COLO668 (cell line): ENCODE measurements at regions not wholly inside any gene's neighbourhood (a gene's known extent, or its start where the extent isn't known, plus 50 kb on each side); places are given as distances from the start of the nearest gene placed in this dataset.
"Not testable (repeated sequence)": the region's sequence is repeated elsewhere in the genome, so short reads cannot be mapped to it uniquely, and the experiment has no call there.

Experiments used
- DNase-seq: peaks from one replicate; lab custom pipeline; 2025; ENCODE audit not compliant: unreplicated experiment; lab: John Stamatoyannopoulos, UW

- DNase-seq = no peak
Measured at GRCh38 chr14:96683562-96684289, 113.5 kb upstream of the VRK1 start.

DNA sequence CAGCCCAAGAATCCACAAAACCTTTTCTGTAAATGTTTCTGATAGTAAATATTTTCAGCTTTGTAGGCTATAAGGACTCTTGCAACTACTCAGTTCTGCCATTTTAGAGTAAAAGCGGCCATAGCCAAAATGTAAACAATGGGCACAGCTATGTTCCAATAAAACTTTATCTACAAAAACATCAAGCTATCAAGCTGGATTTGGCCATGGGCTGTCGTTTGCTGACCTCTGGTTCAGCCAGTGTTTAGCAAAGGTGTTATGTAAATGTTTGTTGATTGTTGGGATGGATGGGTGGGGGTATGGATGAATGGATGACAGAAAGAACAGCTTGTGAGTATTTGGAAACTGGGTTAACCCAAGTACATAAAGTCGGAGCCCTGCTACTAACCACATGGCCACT, 111.1 kb upstream of the VRK1 start:
- DNase-seq = no peak

DNA sequence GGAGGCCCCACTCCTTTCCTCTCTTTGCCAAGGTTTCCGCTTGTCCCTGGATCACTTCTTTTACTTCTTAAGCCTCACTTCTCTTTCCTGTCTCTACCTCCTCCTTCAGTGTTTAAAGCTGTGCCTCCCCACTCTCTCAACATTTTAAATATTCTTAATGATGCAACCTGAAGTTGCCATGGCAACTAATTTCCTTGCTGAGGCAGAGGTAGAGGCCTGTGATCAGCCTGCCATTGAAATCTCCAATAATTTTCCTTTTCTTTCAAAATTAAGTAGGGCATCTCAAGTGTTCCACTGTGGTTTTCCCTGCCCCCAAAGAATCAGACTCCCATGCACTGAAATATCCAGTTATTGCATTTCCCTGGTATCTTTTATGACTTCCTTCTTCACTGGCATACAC, 108.6 kb upstream of the VRK1 start:
- no peak for DNase-seq

GRCh38 chr14:96690713-96691383, 106.3 kb upstream of the VRK1 start:
- no peak for DNase-seq

DNA sequence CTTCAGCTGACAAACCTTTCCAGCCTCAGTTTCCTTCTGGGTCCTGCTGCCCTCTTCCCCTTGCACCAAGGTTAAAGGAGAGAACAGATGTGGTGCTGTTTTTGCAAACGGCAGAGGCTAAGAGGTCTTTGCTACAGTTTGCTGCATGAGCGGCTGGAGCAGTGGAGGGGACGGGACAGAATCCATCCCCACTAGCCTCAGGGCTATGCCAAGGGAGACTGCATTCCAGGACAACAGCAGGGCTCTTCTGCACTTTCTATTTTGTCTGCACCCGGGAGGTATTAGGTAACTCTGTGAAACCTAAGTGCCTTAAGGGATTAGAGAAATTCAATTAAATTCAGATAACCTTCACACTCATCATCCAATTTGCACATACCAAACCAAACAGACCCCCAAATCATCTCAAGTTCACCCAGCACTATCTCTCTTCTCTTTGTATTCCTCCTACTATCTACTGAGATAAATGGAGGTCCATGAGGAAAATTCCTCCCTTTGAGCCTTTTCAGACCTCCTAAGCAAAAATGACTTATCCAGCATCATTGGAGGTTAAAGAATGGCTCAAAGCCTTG, 103.8 kb upstream of the VRK1 start:
- DNase-seq = no peak

GRCh38 chr14:96693987-96694386, 103.2 kb upstream of the VRK1 start:
- no peak for DNase-seq

GRCh38 chr14:96698960-96699539, 98.1 kb upstream of the VRK1 start:
- DNase-seq = no peak

- no peak for DNase-seq
Measured at GRCh38 chr14:96699666-96700065, 97.5 kb upstream of the VRK1 start.

DNA sequence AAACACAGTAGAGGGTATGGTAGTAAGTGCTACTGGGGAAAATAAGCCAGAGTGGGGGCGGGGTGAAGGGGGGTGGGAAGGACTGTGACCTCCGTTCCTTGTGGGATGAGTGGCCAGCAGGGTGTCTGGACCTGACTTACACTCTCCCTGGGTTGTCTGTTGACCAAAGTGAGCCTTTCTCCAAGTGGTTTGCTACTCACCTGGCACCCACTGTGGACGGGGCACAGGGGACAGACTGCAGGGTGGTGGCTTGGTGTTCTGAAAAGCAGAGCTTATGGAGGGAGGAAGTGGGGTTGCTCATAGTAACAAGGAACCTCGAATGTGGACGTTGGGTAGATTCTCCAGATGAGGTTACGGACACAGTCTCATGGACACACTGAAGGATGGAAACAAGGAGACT, 94.4 kb upstream of the VRK1 start:
- DNase-seq = no peak

GRCh38 chr14:96705422-96706092, 91.6 kb upstream of the VRK1 start:
- DNase-seq = no peak

GRCh38 chr14:96706893-96707292, 90.3 kb upstream of the VRK1 start:
- DNase-seq = no peak

DNA sequence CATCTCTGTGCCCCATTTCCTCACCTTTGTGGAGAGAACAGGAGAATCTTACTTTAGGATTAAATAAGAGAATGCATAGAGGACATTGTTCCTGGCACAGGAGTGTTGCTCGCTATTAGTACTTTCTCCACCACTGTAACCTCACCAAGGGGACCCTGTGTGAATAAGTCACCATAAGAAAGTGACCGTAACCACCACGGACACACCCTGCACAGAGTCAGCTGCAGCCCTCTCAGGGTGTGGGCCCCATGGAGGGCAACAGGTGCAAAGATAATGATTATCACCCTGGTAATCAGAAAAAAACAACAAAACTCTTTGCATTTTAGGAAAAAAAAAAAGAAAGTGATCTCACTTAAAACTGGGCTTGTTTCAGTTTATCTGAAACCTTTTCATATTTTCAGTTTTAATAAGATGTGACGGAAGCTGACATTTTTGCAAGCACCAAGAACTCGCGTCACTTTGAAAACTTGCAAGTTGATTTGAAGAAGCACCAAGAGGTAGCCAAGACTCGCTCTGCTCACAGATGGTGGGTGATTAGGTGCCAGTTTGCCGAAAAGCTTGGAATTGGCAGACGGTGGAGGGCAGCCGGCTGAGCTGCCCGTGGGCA, 87.0 kb upstream of the VRK1 start:
- no peak for DNase-seq

- DNase-seq = no peak
Measured at GRCh38 chr14:96711559-96712267, 85.5 kb upstream of the VRK1 start.

- DNase-seq = no peak
Measured at GRCh38 chr14:96713426-96713825, 83.8 kb upstream of the VRK1 start.

GRCh38 chr14:96714537-96714936, 82.6 kb upstream of the VRK1 start:
- not testable (repeated sequence) for DNase-seq

- DNase-seq = no peak
Measured at GRCh38 chr14:96717116-96717515, 80.1 kb upstream of the VRK1 start.

- DNase-seq = no peak
Measured at GRCh38 chr14:96718407-96718806, 78.8 kb upstream of the VRK1 start.

- not testable (repeated sequence) for DNase-seq
Measured at GRCh38 chr14:96720702-96721101, 76.5 kb upstream of the VRK1 start.

DNA sequence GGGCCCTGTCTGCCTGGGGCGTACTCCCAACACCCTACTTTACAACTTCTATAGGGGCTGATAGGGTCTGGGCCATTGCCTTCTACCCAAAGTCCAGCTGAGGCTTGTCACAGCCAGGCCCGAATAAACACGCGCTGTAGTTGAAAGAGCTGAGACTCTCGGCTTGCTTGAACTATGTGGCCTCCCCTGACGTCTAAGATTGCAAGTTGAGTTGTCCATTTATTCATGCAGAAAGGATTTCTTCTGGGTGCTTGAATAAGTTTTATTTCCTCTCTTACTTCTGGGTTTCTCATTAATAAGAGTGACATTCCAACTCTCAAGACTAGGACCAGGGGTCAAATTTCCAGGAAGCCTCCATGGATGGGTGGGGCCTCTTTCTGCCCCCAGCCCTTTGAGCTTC, 74.4 kb upstream of the VRK1 start:
- DNase-seq = no peak

- no peak for DNase-seq
Measured at GRCh38 chr14:96723946-96724345, 73.2 kb upstream of the VRK1 start.

DNA sequence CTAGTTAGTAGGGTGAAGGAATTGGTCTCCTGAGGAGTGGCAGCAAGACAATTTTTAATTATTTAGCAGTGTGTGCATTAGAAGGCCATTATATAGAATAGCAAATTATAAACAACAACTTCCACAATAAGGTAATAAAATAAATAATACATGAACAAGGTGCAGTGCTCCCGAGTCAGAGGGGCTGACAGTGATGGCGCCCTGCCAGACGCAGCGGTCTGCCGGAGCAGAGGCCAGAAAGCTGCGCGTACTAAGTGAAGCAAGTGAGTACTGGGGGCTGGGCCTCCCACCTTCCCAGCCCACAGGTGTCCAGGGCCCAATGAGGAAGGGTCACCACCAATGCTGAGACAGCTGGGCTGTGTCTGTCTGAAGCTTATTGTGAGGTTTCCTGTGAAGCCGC, 72.0 kb upstream of the VRK1 start:
- no peak for DNase-seq
